RWPE2 (cell line): ENCODE measurements at regions not wholly inside any gene's neighbourhood (a gene's known extent, or its start where the extent isn't known, plus 50 kb on each side); places are given as distances from the start of the nearest gene placed in this dataset.

Experiments used
- ATAC-seq: fragments of 200-7000 bp; cut with Tn5 transposase; 3 replicates; pipeline ENCODE4 v1.9.1; 2021; ENCODE audit warnings: low read depth
- DNase-seq: peaks from one replicate; pipeline ENCODE4 v3.0.0-alpha.2; 2020; ENCODE audit warnings: low spot score
- H3K27ac ChIP-seq: fragments of 450-650 bp; 2 replicates; pipeline ENCODE4 v1.5.1; 2017; ENCODE audit warnings: mild to moderate bottlenecking; ENCODE audit not compliant: poor library complexity, severe bottlenecking
- H3K27me3 ChIP-seq: fragments of 250-450 bp; sonication (Bioruptor Pico); 2 replicates; pipeline ENCODE4 v1.5.1; 2021; ENCODE audit warnings: mild to moderate bottlenecking, moderate library complexity; ENCODE audit not compliant: insufficient read depth, poor library complexity, severe bottlenecking
- H3K36me3 ChIP-seq: fragments of 250-450 bp; sonication (Bioruptor Pico); 2 replicates; pipeline ENCODE4 v1.5.1; 2020; ENCODE audit warnings: low read depth, mild to moderate bottlenecking, moderate library complexity
- H3K4me1 ChIP-seq: fragments of 250-450 bp; sonication (Bioruptor Pico); 2 replicates; pipeline ENCODE4 v1.5.1; 2021; ENCODE audit warnings: mild to moderate bottlenecking, moderate library complexity; ENCODE audit not compliant: insufficient read depth, poor library complexity, severe bottlenecking
- H3K4me3 ChIP-seq: fragments of 250-450 bp; sonication (Bioruptor Pico); 2 replicates; pipeline ENCODE4 v1.5.1; 2021; ENCODE audit warnings: mild to moderate bottlenecking, moderate library complexity; ENCODE audit not compliant: severe bottlenecking
- H3K9me3 ChIP-seq: fragments of 250-450 bp; sonication (Bioruptor Pico); 2 replicates; pipeline ENCODE4 v1.5.1; 2021; ENCODE audit warnings: mild to moderate bottlenecking, moderate library complexity; ENCODE audit not compliant: severe bottlenecking
- TF ChIP-seq, protein P1 (sequence below): fragments of 450-650 bp; IDR thresholded peaks from one replicate; pipeline ENCODE4 v1.5.1; 2017; ENCODE audit warnings: mild to moderate bottlenecking, moderate library complexity; ENCODE audit not compliant: poor library complexity, severe bottlenecking

- Histone ChIP-seq H3K36me3 (no peaks in the 10 kb centered on the region), H3K4me1 (peaks cover 34% of the 10 kb centered on the region), H3K4me3 (no peak overlapping the region), H3K27me3 (no peaks in the 10 kb centered on the region), H3K27ac (peak overlapping the region; percentile 74), H3K9me3 (no peaks in the 10 kb centered on the region)
- TF ChIP-seq, protein P1, sequence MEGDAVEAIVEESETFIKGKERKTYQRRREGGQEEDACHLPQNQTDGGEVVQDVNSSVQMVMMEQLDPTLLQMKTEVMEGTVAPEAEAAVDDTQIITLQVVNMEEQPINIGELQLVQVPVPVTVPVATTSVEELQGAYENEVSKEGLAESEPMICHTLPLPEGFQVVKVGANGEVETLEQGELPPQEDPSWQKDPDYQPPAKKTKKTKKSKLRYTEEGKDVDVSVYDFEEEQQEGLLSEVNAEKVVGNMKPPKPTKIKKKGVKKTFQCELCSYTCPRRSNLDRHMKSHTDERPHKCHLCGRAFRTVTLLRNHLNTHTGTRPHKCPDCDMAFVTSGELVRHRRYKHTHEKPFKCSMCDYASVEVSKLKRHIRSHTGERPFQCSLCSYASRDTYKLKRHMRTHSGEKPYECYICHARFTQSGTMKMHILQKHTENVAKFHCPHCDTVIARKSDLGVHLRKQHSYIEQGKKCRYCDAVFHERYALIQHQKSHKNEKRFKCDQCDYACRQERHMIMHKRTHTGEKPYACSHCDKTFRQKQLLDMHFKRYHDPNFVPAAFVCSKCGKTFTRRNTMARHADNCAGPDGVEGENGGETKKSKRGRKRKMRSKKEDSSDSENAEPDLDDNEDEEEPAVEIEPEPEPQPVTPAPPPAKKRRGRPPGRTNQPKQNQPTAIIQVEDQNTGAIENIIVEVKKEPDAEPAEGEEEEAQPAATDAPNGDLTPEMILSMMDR = no peak
- no peak for DNase-seq
- no peak for ATAC-seq
Measured at GRCh38 chr7:131236318-131236672, 91.4 kb upstream of the MKLN1 start.

DNA sequence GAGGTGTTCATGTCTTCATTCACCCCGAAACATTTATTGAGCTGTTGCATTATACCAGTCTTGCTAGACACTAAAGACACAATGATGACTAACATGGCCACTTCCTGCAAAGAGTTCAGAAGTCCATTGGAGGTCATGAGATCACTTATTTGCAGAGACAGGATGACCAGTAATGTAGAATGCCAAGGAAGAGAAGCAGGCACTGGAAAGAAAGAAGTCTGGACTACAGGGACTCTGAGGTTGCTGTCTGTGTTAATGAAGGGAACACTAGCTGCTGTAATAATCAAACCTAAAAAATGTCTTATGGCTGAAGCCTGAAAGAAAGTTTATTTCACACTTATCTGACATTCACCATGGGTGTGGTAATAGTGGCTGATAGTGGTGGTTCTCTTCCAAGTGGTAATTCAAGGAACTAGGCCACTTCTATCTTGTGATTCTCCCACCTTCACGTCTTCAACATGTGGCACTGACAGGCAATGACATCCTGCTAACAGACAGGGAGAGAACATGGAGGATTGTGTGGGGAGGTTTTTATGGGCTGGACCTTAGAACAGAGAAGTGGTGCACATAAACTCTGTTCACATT, 89.2 kb upstream of the MKLN1 start:
- TF ChIP-seq, protein P1 = no peak
- Histone ChIP-seq H3K4me1 (peaks cover 23% of the 10 kb centered on the region), H3K27me3 (no peaks in the 10 kb centered on the region), H3K9me3 (no peaks in the 10 kb centered on the region), H3K4me3 (no peak overlapping the region), H3K36me3 (no peaks in the 10 kb centered on the region), H3K27ac (peak overlapping the region; percentile 74)
- DNase-seq (no peak), ATAC-seq (peak; percentile 42; the same call in 1 of the 3 replicates)

- no peaks in the 10 kb centered on the region for H3K36me3 ChIP-seq
- TF ChIP-seq, protein P1 = no peak
- H3K9me3 ChIP-seq = no peaks in the 10 kb centered on the region
- no peak overlapping the region for H3K4me3 ChIP-seq
- DNase-seq = no peak
- peaks cover 12% of the 10 kb centered on the region for H3K4me1 ChIP-seq
- H3K27ac ChIP-seq = no peak overlapping the region
- no peak for ATAC-seq
- H3K27me3 ChIP-seq = no peaks in the 10 kb centered on the region
Measured at GRCh38 chr7:131241386-131241785, 86.3 kb upstream of the MKLN1 start.

GRCh38 chr7:131242123-131242650, 85.5 kb upstream of the MKLN1 start:
- ATAC-seq (no peak), DNase-seq (no peak)
- H3K36me3 ChIP-seq = no peaks in the 10 kb centered on the region
- H3K27ac ChIP-seq = no peak overlapping the region
- no peaks in the 10 kb centered on the region for H3K27me3 ChIP-seq
- H3K9me3 ChIP-seq = no peaks in the 10 kb centered on the region
- TF ChIP-seq, protein P1 = no peak
- no peak overlapping the region for H3K4me3 ChIP-seq
- H3K4me1 ChIP-seq = peaks cover 11% of the 10 kb centered on the region

- peak; percentile 94 for ATAC-seq
- Histone ChIP-seq H3K9me3 (no peaks in the 10 kb centered on the region), H3K4me3 (no peak overlapping the region), H3K27me3 (no peaks in the 10 kb centered on the region), H3K4me1 (peaks cover 9% of the 10 kb centered on the region), H3K36me3 (no peaks in the 10 kb centered on the region), H3K27ac (no peak overlapping the region)
- peak; percentile 80 for DNase-seq
- TF ChIP-seq, protein P1 = no peak
Measured at GRCh38 chr7:131244259-131244852, 83.3 kb upstream of the MKLN1 start.
